ENCODE measurements at regions not wholly inside any gene's neighbourhood (a gene's known extent, or its start where the extent isn't known, plus 50 kb on each side); places are given as distances from the start of the nearest gene placed in this dataset.

- Histone ChIP-seq H3K9me3 (no peaks in the 10 kb centered on the region), H3K4me1 (no peaks in the 10 kb centered on the region), H3K27me3 (no peaks in the 10 kb centered on the region), H3K4me3 (no peak overlapping the region), H3K36me3 (no peaks in the 10 kb centered on the region), H3K27ac (no peak overlapping the region)
- no peak for DNase-seq
- TF ChIP-seq CTCF (IDR thresholded peaks at IDR 0.05) (no peak), POLR2A (IDR thresholded peaks at IDR 0.05) (no peak)
These were observed 754.6 kb upstream of the EEF2KMT start for GRCh38 chr16:5852151-5852550.

- Histone ChIP-seq H3K36me3 (no peaks in the 10 kb centered on the region), H3K27me3 (no peaks in the 10 kb centered on the region), H3K4me3 (no peak overlapping the region), H3K9me3 (no peaks in the 10 kb centered on the region), H3K4me1 (no peaks in the 10 kb centered on the region), H3K27ac (no peak overlapping the region)
- DNase-seq: no peak
- no peak for TF ChIP-seq POLR2A (IDR thresholded peaks at IDR 0.05)
- TF ChIP-seq CTCF (IDR thresholded peaks at IDR 0.05): no peak
These were observed 753.9 kb upstream of the EEF2KMT start for GRCh38 chr16:5851393-5851982.

- no peak for DNase-seq
- no peaks in the 10 kb centered on the region for H3K9me3 ChIP-seq
- no peaks in the 10 kb centered on the region for H3K36me3 ChIP-seq
- no peak overlapping the region for H3K4me3 ChIP-seq
- H3K4me1 ChIP-seq: no peaks in the 10 kb centered on the region
- no peak overlapping the region for H3K27ac ChIP-seq
- TF ChIP-seq CTCF (IDR thresholded peaks at IDR 0.05) (no peak), POLR2A (IDR thresholded peaks at IDR 0.05) (no peak)
- H3K27me3 ChIP-seq: no peaks in the 10 kb centered on the region
These were observed 753.2 kb upstream of the EEF2KMT start for GRCh38 chr16:5850632-5851392.

GRCh38 chr16:5845046-5845445 is 747.5 kb upstream of the EEF2KMT start:
- TF ChIP-seq POLR2A (IDR thresholded peaks at IDR 0.05) (no peak), CTCF (IDR thresholded peaks at IDR 0.05) (no peak)
- Histone ChIP-seq H3K4me1 (no peaks in the 10 kb centered on the region), H3K9me3 (no peaks in the 10 kb centered on the region), H3K4me3 (no peak overlapping the region), H3K27ac (no peak overlapping the region), H3K27me3 (no peaks in the 10 kb centered on the region), H3K36me3 (no peaks in the 10 kb centered on the region)
- DNase-seq: no peak

- DNase-seq: no peak
- no peak for TF ChIP-seq POLR2A (IDR thresholded peaks at IDR 0.05)
- no peak for TF ChIP-seq CTCF (IDR thresholded peaks at IDR 0.05)
- H3K27ac ChIP-seq: no peak overlapping the region
These were observed 744.4 kb upstream of the EEF2KMT start for GRCh38 chr16:5841974-5842373.

More at GRCh38 chr16:5841974-5842373, 744.4 kb upstream of the EEF2KMT start:
- H3K27me3 ChIP-seq: no peaks in the 10 kb centered on the region
- H3K9me3 ChIP-seq: peaks cover 0 to 3% (median 0%) of the 10 kb centered on the region in 4 donors
- no peaks in the 10 kb centered on the region for H3K36me3 ChIP-seq
- H3K4me1 ChIP-seq: no peaks in the 10 kb centered on the region
- H3K4me3 ChIP-seq: no peak overlapping the region
